ENCODE measurements at regions not wholly inside any gene's neighbourhood (a gene's known extent, or its start where the extent isn't known, plus 50 kb on each side); places are given as distances from the start of the nearest gene placed in this dataset.

GRCh38 chr10:2212244-2212834 lies 475.0 kb upstream of the ADARB2 start:
- TF ChIP-seq ZNF274 (IDR thresholded peaks at IDR 0.05; ENCODE audit: low read depth, low read length) = no peak
- no peak for TF ChIP-seq SUZ12 (IDR thresholded peaks at IDR 0.05; ENCODE audit: extremely low read depth, insufficient read depth, insufficient read length)

Data from NT2/D1 (cell line).